ENCODE measurements at regions not wholly inside any gene's neighbourhood (a gene's known extent, or its start where the extent isn't known, plus 50 kb on each side); places are given as distances from the start of the nearest gene placed in this dataset.

- no peaks in the 10 kb centered on the region for H3K36me3 ChIP-seq
- no peak overlapping the region for H3K27ac ChIP-seq
- TF ChIP-seq CTCF (IDR thresholded peaks at IDR 0.05; ENCODE audit: low read depth, low read length), result no peak
- no peak for DNase-seq
- H3K9me3 ChIP-seq (ENCODE audit: severe bottlenecking), result no peaks in the 10 kb centered on the region
- peaks cover 9% of the 10 kb centered on the region for H3K27me3 ChIP-seq (ENCODE audit: insufficient read depth, low read depth, severe bottlenecking)
- no peak overlapping the region for H3K4me3 ChIP-seq (ENCODE audit: low read depth, low read length)
These were observed 596.0 kb upstream of the GOT2 start for GRCh38 chr16:59330019-59330670.

- no peaks in the 10 kb centered on the region for H3K9me3 ChIP-seq (ENCODE audit: severe bottlenecking)
- no peak overlapping the region for H3K4me3 ChIP-seq (ENCODE audit: low read depth, low read length)
- no peak for DNase-seq
- no peaks in the 10 kb centered on the region for H3K36me3 ChIP-seq
- no peak for TF ChIP-seq CTCF (IDR thresholded peaks at IDR 0.05; ENCODE audit: low read depth, low read length)
- H3K27me3 ChIP-seq (ENCODE audit: insufficient read depth, low read depth, severe bottlenecking), result peaks cover 9% of the 10 kb centered on the region
- H3K27ac ChIP-seq, result no peak overlapping the region
These were observed 594.8 kb upstream of the GOT2 start for GRCh38 chr16:59328961-59329360.

GRCh38 chr16:59327894-59328293 is 593.8 kb upstream of the GOT2 start:
- no peaks in the 10 kb centered on the region for H3K36me3 ChIP-seq
- DNase-seq, result no peak
- no peak overlapping the region for H3K27ac ChIP-seq
- no peaks in the 10 kb centered on the region for H3K9me3 ChIP-seq (ENCODE audit: severe bottlenecking)
- no peak for TF ChIP-seq CTCF (IDR thresholded peaks at IDR 0.05; ENCODE audit: low read depth, low read length)
- no peak overlapping the region for H3K4me3 ChIP-seq (ENCODE audit: low read depth, low read length)
- H3K27me3 ChIP-seq (ENCODE audit: insufficient read depth, low read depth, severe bottlenecking), result peaks cover 7% of the 10 kb centered on the region

GRCh38 chr16:59326955-59327354 is 592.8 kb upstream of the GOT2 start:
- H3K9me3 ChIP-seq (ENCODE audit: severe bottlenecking), result no peaks in the 10 kb centered on the region
- DNase-seq, result no peak
- TF ChIP-seq CTCF (IDR thresholded peaks at IDR 0.05; ENCODE audit: low read depth, low read length), result no peak
- peaks cover 13% of the 10 kb centered on the region for H3K27me3 ChIP-seq (ENCODE audit: insufficient read depth, low read depth, severe bottlenecking)
- H3K36me3 ChIP-seq, result no peaks in the 10 kb centered on the region
- no peak overlapping the region for H3K27ac ChIP-seq
- H3K4me3 ChIP-seq (ENCODE audit: low read depth, low read length), result no peak overlapping the region

- DNase-seq, result no peak
- H3K36me3 ChIP-seq, result no peaks in the 10 kb centered on the region
These were observed 590.3 kb upstream of the GOT2 start for GRCh38 chr16:59324462-59324861.

More at GRCh38 chr16:59324462-59324861, 590.3 kb upstream of the GOT2 start:
- Histone ChIP-seq H3K27me3 (ENCODE audit: insufficient read depth, low read depth, severe bottlenecking) (peaks cover 14% of the 10 kb centered on the region), H3K9me3 (ENCODE audit: severe bottlenecking) (no peaks in the 10 kb centered on the region), H3K4me3 (ENCODE audit: low read depth, low read length) (no peak overlapping the region), H3K27ac (no peak overlapping the region)
- no peak for TF ChIP-seq CTCF (IDR thresholded peaks at IDR 0.05; ENCODE audit: low read depth, low read length)

All from WERI-Rb-1 (cell line).